ENCODE measurements at regions not wholly inside any gene's neighbourhood (a gene's known extent, or its start where the extent isn't known, plus 50 kb on each side); places are given as distances from the start of the nearest gene placed in this dataset.

GRCh38 chr2:155755481-155755880 is 577.0 kb downstream of the NR4A2 start:
- DNase-seq, result no peak

- DNase-seq, result no peak
These were observed 584.4 kb downstream of the NR4A2 start for GRCh38 chr2:155748131-155748530.

- DNase-seq, result no peak
These were observed 585.0 kb downstream of the NR4A2 start for GRCh38 chr2:155747531-155747930.

DNA sequence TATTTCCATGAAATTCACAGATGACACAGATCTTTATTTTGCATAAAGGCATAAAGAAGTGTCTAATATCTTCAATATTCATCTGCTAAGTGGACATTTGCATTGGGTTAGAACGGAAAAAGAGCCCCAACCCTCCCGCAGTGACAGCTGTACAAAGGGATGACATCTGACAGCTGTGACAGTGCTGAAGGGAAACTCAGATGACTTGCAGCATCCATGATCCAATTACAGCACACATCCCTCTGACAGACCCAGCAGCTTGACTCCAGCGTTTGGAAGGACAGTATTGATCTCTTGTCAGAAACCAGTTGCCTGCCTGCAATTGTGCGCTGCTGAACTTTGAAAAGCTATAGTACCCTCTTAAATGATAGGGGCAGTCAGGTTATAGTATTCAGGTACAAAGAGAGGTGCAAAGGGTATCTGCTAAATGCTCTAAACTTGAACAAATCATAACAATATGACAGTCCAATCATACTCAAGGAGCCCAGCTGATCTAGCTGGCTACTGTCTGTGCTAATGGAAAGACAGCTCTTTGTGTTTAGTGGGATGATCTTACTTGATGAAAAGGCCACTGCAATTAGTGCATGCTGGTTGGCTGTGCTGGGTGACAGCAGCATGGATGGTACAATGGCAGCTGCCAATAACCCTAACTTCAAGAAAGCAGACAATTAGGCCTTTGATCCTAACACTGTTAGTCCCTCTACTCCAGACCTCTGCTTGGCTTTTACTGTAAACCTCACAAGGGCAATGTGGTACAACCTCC is 599.2 kb downstream of the NR4A2 start:
- DNase-seq, result no peak

- DNase-seq, result no peak
These were observed 601.7 kb downstream of the NR4A2 start for GRCh38 chr2:155730804-155731203.

DNA sequence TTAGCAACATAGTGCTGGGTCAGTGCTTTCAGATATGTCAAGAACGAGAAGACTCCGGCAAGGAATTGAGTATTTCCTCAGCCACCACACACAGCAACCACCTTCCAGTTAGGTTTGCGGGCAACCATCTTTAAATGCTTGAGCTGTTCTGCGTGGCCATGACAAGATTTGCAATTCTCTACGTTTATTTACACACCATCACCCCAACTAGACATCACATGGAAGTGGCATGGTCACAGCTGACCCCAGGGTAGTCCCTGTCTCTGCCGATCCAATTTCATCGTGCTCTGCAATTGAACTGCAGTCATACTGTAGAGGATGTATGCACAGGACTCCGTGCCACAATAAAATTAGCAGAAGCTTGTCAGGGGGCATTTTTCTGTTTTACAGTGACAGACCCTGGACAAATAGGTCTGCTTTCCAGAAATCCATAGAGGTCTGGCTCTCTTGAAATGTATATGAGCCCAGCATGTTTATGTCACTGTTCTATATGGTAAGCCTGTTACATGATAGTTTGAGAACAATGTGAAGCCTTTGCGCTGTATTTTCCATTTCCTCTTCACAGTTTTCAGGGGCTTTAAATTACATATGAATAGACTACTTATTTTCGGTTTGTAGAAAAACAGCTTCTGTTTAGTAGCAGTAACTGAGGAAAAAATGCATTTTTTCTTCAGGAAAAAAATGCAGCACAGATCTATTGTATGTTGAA is 605.2 kb downstream of the NR4A2 start:
- DNase-seq, result no peak

GRCh38 chr2:155722290-155722689 is 610.2 kb downstream of the NR4A2 start:
- DNase-seq, result no peak

DNA sequence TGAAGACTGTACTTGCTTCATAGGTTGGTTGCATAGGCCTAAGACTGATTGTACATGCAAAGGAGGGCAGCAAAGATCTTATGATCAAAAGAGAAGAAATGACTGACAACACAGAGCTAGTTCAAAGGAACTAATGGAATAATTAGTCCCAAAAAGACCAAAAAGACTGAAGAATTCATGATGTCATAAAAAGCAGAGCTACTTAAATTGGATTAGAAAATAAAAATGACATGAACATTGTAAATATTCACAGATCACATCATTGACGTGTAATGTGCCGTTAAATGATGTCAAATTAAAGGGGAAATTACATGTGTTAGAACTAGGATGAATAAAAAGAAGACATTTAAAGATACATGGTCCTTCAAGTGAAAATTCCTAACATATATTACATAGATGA is 616.8 kb downstream of the NR4A2 start:
- DNase-seq, result no peak

GRCh38 chr2:155714983-155715382 is 617.5 kb downstream of the NR4A2 start:
- DNase-seq, result no peak

DNA sequence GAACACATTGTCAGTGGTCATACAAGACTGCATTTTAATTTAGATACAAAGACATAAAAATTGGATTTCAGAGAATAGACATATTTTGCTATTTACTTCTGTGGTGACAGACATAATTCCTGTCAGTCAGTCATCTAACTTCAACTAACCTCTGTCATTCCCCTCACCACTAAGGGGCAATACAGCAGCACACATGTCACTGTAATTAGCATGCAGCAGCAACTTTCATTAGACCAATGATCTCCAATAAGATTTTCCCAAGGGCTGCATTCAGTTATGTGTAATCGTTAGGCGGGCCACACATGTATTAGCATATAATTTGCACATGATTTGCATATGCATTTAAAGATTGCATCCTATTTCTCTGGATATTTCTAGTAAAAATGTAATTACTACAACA is 624.5 kb downstream of the NR4A2 start:
- peak in 1 of 2 experiments; percentile 3 for DNase-seq

- no peak for DNase-seq
These were observed 628.6 kb downstream of the NR4A2 start for GRCh38 chr2:155703917-155704316.

DNA sequence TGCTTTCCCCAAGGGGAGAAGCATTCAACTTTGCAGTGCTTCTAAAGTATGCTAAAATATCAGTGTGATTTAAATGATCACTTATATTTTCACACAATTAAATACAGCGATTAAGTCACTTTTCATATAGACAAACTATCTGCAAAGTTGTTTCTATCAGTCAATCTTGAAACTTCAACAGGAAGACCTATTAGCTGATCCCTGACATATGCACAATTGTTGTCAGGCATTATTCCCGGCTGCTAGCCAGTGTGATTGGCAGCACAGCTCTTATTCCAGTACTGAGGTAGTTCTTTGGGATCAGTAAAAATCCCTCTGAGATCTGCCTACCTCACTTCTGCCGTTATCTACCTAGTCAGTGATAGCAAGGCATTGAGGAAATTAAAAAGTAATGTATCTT is 629.5 kb downstream of the NR4A2 start:
- no peak for DNase-seq

GRCh38 chr2:155701721-155702120 is 630.8 kb downstream of the NR4A2 start:
- no peak for DNase-seq

DNA sequence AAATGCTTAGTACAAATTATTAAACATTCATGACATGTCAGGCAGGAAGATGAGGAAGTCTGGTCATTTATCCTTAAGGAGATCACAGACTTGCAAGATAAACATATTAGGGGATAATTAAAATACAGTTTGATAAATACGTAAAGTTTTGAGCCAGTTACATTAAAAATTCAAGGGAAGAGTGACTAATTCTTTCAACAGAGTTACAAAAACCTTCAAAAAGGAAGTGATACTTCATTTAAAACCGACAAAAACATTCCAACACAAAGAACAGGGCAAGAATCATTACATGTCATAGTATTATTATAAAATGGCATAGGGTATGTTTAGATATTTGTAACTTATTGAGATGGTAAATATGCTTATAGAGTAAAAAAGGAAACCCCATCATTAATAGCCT is 636.0 kb downstream of the NR4A2 start:
- DNase-seq, result no peak

GRCh38 chr2:155695505-155695904 is 637.0 kb downstream of the NR4A2 start:
- no peak for DNase-seq

DNA sequence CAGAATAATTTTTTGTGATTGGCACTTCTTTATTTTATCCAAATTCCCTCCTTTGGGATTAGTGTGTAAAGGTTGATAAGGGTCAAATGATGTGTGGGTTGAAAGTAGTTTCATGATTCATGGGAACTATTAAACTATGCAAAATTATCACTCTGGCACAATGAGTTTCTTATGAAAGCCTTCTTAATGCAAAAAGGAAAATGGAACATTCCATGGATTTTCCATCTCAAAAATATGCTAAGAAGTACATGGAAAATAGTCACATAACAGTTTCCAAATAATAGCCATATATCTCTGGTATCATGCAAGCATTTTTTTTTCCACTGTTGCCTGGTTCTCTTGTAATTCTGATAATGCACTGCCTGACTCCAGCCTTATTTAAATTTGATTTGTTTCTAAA is 639.7 kb downstream of the NR4A2 start:
- no peak for DNase-seq

DNA sequence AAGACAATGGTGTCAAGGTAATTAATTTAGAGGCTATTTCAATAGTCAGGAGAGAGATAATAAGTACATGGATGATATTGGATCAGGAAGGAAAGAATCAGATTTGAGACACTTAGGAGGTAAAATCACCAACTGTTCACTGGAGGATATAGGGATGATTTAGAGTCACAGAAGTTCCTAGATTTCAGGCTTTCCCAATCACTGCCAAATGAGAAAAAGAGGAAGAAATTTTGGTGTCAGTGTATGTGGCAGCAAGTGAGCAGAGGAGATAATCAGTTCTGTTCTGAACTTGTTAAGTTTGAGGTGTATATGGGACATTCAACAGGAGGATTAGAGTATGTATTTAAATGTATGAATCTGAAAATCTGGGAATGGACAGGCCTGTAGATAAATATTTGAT is 640.4 kb downstream of the NR4A2 start:
- DNase-seq, result no peak

DNA sequence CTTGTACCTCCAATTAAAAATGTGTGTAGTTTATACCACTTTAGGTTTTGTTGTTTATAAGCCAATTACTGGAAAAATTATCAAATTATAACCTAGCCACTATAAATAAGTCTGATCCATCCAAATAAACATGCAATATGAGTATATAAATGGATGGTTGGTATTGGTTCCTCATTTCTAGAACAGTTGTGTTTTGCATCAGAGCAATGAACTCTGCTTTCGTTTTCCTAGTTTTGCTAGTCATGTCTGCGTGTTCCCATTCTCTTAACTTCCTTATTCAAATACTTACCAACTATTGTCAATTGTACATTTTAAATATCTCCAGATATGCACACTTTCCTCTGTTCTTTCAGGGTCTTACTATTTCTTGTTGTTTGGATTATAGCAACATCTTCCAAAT is 641.7 kb downstream of the NR4A2 start:
- DNase-seq, result no peak

DNA sequence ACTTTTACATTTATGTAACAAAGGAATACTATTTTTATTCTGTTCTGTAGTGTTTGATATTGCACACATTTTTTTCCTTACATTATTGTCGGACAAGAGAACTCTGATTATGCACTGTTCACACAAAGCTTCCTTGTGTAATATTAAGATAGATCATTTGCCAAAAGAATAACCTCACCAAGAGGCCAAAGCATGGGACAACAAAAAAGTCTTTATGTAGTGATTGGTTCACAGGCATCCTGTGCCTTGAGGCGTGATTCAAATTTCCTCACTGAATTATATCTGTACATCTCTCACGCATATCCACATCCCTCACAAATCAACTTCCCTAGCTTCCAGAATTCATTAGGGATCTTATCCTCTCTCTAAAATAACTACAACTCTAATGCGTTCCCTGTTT is 642.7 kb downstream of the NR4A2 start:
- no peak for DNase-seq

DNA sequence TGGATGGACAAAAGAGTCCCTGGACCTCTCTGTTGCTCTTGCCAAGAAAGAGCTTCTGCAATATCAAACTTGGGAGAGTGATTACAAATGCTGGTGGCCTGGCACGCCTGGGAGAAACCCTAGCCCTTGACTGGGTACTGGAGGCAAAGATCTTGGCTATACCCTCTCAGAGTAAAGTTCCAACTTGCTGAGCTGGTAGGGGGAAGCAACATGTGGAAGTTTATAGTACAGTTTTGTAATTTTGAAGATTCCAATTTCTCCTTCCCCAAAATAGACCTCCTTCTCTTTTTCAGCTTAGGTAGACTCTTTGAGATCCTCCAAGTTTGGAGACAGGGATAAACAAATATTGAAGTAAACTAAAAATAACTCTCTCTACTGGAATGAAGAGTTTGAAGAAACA is 645.3 kb downstream of the NR4A2 start:
- DNase-seq, result no peak

DNA sequence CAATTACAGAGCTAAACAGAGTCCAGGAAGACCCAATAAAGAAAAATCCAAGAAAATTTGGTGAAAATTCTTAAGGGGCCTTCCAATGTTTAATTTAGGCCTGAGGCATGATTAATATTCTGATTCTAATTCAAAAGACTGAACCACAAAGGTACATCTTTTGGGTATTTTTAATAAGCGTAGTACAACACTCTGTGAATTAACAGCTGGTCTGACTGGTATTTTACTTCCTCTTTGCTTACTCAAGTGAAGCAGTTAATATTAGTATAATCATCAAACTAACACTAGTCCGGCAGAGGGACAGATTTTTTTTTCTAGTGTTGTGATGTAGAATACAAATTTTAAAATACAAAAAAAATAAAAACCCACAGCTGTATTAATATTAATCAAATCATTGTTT is 652.9 kb downstream of the NR4A2 start:
- DNase-seq, result no peak

DNA sequence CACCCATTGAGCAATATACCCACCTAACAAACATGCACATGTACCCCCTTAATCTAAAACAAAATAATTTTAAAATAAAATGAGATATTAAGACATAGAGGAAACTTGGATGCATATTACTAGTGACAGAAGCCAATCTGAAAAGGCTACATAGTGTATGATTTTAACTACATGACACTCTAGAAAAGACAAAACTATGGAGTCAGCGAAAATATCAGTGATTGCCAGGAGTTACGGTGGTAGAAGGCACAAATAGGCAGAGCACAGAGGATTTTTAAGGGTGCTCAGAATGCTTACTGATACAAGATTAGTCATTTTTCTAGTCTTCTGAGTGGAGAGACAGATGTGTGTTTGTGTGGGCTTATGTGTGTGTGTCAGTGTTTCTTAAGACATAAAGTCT is 656.6 kb downstream of the NR4A2 start:
- no peak for DNase-seq

GRCh38 chr2:155665704-155666103 is 666.8 kb downstream of the NR4A2 start:
- no peak for DNase-seq

GRCh38 chr2:155663265-155663664 is 669.3 kb downstream of the NR4A2 start:
- no peak for DNase-seq

DNA sequence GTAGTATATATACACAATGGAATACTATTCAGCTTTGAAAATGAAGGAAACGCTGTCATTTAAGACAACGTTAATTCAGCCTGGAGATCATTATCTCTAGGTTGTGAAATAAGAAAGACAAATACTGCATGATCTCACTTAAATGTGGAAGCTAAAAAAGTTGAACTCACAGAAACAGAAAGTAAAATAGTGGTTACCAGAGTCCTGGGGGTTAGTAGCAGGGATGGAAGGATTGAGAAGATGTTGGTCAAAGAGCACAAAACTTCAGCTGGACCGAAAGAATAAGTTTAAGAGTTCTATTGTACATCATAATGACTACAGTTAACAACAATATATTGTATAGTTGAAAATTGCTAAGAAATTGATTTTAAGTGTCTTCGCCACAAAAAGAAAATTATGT is 670.3 kb downstream of the NR4A2 start:
- DNase-seq, result no peak
